Midbrain (tissue), 1 donor: ENCODE measurements at regions not wholly inside any gene's neighbourhood (a gene's known extent, or its start where the extent isn't known, plus 50 kb on each side); places are given as distances from the start of the nearest gene placed in this dataset.

ENCODE experiments used
- DNase-seq: peaks from one replicate; lab custom pipeline; 2025; lab: John Stamatoyannopoulos, UW

DNA sequence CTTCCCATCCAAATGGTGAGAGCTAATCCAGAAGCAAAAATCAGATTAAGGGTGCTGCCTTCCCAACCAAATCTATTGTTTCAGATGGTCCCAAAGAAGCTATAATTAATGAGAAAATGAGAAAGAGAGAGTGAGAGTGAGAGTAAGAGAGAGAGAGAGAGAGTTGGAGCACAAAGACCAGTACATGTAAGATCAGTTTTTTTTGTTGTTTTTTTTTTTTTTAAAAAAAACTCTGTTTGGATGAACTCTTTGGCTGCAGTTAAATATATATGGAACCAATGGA, 305.6 kb downstream of the PTEN start:
- no peak for DNase-seq

DNA sequence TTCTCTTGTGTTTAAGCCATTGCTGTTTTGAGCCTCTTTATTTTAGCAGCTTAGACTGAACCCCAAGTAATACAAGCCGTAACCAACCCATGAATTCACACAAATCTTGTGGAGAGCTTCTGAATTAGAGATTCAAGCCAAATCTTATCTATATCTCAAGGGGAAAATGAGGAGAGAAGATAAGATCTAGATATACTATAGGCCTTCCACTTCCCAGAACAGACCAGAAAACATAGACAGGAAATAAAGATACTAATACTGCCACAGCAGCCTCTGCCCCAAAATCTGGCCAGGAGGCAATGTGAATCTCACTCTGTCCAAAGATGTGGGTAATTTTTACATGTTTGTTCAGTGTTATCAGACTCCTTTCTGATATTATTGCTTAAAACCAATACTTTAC, 307.2 kb downstream of the PTEN start:
- no peak for DNase-seq

DNA sequence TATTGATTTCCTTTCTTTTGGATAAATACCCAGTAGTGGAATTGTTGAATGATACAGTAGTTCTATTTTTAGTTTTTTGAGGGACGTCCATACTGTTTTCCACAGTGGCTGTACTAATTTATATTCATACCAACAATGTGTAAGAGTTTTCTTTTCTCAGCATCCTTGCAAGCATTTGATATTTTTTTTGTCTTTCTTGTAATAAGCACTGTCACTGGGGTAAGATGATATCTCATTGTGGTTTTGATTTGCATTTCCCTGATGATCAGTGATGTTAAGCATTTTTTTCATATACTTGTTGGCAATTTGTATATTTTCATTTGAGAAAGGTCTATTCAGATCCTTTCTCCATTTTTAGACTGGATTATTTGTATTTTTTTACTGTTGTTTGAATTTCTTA, 308.7 kb downstream of the PTEN start:
- DNase-seq = no peak

DNA sequence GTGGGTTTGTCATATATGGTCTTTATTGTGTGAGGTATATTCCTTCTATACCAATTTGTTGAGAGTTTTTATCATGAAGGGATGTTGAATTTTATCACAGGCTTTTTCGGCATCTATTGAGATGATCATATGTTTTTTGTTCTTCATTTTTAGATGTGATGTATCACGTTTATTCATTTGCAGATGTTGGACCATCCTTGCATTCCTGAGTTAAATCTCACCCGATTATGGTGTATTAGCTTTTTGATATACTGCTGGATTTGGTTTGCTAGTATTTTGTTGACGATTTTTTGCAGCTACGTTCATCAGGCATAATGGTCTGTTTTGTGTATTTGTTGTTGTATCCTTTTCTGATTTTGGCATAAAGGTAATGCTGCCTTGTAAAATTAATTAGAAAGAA, 311.0 kb downstream of the PTEN start:
- no peak for DNase-seq

DNA sequence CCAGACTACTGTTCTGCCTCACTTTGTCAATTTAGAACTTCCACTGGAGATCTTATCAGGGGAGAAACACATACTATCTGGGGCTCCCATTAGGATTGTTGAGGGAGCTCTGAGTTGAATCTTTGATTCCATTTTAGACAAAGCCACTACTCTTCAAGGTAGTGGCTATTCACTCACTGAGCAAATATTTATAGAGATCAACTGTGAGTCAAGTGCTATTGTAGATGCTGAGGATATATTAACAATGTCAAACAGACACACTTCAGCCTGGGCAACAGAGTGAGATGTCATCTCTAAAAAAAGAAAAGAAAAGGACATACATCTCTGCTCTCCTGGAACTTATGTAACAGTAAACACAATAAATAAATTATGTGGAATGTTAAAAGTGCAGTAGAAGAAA, 315.3 kb downstream of the PTEN start:
- DNase-seq = no peak

DNA sequence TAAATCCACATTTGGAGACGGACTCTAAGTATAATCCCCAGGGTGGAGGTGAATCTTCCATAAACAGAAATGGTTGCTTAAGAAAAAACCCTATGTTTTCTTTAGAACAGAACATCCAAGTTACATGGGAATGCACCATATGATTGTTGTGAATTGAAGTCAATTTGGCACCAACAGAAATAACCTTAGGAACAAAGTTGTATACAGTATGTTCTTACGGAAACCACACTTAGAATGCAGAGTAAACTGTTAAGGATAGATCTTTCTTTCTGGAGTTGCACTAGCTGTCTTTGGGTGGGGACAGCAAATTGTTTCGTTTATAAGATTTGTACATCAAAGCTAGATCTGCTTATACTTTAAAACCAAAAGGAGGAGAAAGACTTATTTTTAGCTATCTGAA, 316.4 kb downstream of the PTEN start:
- no peak for DNase-seq

DNA sequence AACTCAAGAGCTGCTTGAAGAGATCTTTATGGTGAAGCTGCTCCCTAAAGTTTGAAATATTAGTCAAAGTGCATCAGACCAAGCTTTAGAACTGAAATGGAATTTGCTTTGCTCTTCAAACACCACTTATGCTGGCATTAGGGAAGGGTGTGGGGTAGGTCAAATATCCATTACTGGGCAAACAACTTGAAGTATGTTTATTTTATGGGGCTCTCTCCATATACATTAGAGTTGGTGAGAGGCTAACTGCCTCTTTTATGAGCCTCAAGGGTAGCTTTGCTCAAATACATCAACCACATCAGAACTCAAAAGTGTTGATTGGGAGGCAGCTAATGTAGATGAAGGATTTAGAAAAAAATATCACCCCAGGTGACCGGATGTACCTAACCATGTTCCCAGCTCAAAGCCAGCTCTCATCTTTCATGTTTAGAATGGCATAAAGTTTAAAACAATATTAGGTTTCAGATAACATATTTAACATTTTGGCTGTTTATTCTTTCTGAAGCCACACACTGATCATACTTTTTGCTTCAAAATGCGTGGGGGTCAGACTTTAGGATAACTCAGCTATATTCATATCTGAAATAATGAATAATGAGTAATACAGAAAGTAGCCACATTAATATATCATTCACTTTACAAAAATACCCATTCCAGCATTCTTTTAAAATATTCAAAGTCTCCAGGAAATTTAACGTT, 318.6 kb downstream of the PTEN start:
- DNase-seq = no peak

DNA sequence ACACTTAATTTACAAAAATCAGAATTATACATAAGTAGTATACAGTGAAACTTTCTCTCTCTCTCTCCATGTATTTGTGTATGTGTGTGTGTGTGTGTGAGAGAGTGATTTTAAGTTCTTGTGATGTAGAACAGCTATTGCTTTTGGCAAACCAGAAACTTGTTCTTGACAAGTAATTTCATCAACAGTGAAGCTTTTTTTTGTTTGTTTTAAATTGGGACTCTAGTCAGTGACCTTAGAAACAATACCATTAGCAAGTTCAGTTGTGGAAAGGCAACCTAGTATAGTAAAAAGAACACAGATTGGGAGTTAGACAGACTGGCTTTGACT, 319.1 kb downstream of the PTEN start:
- no peak for DNase-seq

DNA sequence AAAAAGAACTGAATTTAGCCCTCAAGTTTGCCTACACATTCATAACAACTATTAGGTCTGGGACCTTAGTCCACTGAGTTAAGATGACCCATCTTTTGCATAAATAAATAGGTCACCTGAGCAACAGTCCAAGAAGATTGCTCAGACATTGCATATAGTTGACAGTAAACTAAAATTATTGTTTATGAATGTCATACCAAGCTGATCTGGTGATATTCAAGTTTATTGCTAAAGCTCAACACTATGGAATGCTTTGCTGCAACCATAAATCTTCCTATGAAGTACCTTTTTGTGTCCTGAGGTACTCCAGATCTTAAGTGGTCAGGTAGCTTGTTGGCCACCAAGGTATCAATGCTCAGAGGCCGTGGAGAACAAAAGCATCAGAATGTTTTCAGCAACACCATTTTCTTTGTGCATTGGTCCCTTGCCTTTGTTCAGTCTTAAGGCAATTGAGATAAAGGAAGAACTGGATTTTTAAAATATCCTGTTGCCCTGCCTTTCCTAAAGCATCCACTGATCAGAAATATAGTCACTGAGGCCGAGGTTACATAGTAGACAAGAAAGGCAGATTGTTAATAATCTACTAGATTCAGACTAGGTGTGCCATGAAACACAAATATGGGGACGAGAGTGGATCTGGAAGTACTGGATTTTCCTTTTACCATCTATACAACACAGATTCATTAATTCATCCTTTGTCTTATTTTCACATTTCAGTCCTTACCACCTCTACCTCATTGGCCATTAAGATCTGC, 321.3 kb downstream of the PTEN start:
- no peak for DNase-seq

DNA sequence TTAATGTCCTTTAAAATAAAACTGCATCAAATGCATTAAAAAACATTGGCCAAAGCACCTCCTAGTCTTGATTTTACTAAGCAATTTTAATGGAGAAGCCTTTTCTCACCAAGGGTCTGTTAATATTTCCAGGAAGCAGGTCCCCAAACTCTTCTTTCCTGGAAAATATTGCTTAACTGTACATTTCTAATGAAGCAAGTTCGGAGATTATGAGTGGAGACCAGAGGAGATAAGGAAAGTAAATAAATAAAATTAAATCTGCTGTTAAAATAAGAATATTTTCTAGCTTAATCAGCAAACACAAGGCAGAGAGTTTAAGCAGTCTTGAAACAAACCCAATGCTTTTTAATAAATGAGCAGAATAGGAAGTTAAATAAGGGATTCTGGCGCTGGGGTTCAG, 322.4 kb downstream of the PTEN start:
- no peak for DNase-seq

DNA sequence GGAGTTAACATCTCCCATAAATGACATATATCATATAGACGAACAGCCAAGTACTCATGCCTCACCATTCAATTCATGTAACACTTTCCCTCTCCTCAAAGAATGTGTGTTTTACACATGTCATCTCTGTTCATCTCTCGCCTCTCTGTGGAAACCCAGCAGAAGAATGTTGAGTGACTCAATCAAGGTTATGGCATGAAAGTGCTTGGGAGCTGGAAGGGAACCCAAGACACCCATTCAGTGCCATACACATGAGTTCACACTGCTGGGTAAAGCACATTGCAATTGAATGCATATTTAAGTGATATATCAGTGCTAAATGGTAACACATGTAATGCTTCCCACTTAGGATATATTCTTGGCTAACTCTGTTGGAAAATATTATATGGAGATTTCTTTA, 322.9 kb downstream of the PTEN start:
- no peak for DNase-seq

DNA sequence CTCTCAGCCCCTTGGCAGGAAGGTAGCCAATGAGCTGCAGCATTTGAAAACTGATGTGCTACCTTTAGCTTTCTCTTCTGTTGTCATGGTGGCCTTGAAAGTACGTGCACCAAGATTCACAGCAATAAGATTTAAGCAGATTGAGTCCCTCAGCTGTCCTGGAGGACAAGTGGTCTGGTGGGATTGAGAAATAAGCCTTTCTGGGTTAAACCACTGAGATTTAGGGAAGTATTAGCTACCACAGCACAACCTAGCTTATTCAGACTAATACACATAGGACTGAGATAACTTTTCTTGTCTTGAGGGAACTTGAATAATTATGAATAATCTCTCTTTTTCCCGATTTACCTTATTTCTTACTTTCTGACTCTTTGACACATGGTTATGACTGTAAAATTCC, 324.0 kb downstream of the PTEN start:
- DNase-seq = no peak

DNA sequence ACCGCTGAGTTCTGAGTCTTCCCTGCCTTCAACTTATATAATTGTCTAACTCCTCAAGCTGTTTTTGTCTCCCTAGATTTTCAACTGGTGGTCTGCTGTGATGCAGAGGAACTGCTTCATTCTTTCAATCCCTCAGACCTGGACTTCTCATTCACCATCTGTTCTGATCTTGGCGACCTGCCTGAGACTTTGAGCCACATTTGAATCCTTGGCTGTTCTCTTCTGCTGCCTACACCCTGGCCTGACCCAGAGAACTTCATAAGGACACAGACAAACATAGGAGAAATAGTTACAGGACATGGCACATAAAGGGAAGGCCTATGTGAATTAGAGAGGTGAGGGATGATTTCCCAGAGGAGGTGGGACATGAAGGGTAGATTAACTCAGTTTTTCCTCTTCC, 326.7 kb downstream of the PTEN start:
- no peak for DNase-seq

DNA sequence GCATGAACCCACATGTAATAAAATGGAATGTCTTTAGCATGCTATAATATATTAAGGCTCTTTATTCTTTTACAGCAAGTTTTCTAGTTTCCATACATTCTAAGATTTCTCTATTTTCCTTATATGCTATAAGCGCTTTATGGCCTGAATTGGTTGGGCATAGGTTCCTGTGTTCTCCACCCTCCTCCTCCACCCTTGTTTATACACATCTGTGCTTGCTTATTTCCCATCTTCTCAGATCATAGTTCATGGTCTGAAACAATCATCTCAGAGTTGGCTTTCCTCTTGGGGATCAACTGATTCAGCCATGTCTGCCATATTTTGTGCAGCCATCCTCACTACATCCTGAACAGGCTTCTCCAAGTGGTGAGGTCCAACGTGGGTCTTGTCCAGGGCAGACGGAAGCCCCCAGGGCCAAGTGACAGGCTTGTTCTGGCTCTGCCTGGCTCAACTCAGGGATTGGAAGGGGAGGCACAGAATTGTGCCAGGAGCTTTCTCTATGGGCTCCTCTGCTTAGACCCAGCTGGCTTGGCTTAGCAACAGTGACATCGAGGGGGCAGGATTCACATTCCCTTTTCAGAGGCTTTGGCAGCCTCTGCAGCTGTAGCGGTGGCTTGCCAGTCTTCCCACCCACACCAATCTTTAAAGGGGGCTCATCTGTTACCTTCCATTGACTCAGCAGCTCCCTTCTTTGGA, 327.3 kb downstream of the PTEN start:
- DNase-seq = no peak

DNA sequence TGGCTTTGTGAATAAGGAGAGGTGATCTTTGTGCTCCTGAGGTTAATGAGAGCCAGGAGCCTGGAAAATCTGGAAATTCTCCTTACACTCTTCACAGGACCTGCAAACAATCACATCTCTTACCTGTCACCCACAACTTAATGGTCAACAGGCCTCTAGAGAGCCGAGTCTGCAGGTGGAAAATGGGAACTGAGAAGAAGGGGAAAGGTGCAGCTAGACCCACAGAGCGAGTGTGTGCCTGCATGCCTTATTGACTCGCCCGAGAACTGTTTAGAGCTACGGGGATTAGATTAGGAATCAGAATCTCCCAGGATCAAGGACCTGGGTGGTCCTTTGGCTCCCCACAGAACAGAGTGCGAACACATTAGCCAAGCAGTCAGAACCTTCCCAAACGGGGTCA, 329.6 kb downstream of the PTEN start:
- no peak for DNase-seq

DNA sequence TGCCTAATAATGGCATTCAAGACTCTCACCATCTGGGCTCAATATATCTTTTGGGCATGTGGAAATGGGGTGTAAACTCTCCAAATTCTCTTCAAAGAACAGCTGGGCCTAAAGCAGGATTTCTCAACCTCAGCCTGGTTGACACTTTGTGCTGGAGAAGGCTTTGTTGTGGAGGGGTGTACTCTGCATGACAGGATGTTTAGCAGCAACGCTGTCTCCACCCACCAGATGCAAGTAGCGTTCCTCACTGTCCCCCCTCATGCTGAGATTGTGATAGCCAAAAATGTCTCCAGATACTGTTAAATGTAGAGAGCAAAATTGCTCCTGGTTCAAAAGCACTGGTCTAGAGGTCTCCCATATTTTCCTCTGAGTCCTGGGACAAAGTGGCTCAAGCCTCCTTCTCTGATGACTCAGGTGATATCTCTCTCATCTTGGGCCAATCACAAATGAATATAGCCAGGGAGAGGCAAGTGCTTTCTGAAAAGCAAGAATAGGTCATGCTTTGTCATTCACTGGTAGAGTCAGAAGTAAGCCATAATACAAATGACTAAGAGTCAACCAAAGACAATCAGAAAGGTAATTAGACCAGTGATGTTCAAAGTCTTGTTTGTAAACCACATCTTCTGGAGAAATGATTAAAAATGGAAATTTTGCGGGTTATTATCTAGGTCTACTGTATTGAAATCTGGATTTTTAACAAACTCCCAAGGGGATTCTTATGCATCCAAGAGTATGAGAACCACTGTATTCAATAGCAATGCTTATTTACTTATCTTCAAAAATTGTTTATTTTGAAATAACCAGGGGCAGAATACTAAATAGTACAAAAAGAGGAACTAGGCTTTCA, 330.8 kb downstream of the PTEN start:
- DNase-seq = no peak

DNA sequence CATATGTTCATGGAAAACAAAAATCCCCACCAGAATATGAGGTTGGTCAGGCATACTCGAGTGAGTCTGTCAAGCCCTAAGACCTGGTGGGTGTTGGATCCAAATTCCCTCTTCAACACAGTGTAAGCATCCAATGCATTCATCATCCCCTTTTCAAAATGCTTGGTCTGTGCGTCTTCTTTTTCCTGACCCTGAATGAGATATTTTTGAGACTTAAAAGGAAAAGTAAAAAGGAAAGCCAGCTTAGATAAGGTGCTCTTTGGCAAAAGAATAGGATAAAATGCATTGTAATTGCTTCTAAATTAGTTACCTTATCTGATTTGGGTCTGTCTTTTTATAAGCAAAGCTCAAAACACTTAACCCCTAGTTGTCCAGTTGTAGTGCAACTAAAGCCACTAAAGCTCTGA, 331.5 kb downstream of the PTEN start:
- DNase-seq = no peak

DNA sequence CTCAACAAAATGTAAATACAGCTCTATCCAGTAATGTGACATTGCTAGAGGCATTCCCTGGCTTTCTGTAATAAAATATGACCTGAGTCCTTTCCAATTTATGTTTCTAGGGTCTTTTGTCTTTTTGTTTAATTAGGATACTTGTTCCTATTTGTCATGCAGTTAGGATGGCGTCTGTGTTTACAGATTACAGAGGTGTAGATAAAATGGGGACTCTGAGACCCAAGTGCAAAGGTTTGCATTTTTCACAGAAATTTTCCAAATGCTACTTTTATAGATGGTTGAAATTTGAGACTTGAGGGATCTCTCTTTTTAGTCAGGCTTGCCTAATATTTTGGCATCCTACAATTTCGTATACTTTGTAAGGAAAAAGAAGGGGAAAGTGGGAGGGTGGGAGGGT, 332.4 kb downstream of the PTEN start:
- no peak for DNase-seq

DNA sequence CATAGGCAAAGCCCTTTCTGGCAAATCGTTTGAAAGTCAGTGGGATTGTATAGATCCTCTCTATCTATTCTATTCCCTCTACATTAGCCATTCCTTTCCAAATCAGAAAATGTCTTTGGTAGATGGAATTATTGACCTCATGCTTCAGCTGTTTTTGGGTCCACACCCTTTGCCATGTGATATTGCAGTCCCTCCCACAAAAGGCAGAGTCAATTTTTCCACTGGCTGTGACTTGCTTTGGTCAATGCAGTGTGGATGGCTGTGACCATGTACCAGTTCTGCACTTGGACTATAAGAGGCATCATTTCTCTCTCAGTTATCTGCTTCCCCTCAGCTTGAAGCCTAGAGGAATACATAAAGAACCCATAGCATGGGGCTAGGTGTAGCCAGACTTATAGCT, 332.9 kb downstream of the PTEN start:
- no peak for DNase-seq

DNA sequence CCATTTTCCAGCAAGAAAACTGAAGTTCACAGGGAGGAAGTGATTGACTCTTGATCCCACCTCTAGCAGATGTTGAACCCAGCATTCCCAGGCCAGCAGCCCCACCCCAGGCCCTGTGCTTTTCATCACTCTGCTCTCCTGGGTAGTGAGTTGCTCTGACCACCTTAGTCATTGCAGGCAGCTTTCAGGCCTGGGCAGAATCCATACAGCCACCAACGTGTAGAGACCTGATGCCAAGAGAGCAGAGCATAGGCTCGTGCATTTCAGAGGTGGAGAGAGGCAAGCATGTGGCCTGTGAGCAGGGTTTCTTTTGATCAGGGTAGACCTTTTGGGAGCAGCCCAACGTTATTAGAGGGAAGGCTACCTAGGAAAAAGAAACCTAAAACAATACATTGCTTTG, 334.6 kb downstream of the PTEN start:
- no peak for DNase-seq

DNA sequence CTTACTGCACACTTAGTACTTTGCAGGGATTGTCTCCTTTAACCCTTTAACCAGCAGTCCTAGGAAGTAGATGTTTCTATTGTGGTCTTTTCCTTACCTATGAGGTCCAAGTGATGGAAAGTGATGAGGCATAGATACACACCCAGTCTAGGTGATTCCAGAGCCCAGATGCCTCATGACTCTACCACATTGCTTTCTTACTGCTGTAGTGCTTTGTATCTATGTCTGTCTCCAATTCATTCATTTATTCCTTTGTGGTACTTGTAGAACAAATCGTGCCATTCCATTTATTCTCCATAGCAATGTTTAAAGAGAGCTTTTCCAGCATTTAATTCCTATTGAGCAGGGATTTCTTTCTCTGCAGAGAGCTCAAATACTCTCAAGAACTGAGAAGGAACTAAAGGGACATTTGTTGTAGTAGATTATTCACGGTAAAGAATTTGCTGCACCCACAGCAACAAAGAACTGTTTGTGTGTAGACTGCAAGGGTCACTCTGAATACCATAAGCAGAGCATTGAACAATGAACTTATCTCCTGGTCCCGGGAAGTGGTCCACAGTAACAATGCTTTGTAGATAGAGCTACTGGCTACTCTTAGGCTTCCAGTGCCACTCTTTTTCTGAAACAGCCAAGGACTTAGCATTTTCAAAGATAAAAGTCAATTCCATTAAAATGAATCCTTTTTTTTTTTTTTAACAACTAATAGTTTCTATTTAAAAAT, 337.0 kb downstream of the PTEN start:
- DNase-seq = no peak

DNA sequence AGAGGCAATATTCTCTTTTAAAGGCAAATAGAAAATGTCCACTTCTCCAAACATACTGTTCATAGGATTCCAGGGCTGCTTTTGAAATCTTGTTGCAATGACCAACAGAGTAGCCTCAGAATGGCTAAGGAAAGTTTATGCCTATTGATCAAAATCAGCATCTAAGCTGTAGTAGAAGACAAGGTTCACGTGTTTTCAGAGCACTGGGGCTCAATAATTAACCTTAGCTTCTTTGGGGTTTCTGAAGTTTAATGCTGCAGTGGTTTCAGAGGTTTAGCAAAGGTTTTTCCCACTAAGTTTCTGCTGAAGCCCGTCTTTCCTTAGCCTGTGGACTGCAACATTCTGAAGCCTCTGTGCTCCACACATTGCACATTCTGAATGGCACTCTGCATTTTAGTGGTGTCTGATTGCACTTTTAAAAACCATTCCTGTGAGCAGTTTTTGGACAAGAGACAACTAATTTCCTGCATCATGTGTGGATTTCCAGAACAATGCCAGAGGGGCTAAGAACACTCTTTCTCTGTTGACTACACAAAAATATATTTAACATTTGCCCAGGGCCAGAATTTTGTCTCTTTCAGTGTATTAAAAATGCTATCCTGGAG, 342.5 kb downstream of the PTEN start:
- no peak for DNase-seq
